ENCODE measurements at regions not wholly inside any gene's neighbourhood (a gene's known extent, or its start where the extent isn't known, plus 50 kb on each side); places are given as distances from the start of the nearest gene placed in this dataset.
"Not testable (repeated sequence)": the region's sequence is repeated elsewhere in the genome, so short reads cannot be mapped to it uniquely, and the experiment has no call there.

DNA sequence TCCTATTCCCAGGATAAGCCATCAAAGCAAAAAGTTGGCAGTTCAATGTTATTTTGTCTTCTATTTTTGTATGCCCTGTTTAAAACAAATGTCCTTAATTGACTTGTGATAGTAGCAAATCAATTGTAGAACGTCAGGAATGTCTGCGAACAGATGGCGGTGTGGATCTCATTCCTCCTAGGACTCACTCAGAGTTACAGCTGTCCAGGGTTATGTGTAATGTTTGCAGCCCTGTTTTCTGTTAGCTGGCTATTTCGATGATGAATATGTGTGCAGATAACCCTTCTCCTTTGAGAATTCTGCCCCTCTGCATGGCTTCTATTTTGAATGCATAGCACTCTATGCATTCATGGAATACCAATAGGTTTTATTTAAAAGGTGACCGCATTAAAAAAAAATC, 1248.0 kb upstream of the CNTN5 start:
- TF ChIP-seq, protein P1, sequence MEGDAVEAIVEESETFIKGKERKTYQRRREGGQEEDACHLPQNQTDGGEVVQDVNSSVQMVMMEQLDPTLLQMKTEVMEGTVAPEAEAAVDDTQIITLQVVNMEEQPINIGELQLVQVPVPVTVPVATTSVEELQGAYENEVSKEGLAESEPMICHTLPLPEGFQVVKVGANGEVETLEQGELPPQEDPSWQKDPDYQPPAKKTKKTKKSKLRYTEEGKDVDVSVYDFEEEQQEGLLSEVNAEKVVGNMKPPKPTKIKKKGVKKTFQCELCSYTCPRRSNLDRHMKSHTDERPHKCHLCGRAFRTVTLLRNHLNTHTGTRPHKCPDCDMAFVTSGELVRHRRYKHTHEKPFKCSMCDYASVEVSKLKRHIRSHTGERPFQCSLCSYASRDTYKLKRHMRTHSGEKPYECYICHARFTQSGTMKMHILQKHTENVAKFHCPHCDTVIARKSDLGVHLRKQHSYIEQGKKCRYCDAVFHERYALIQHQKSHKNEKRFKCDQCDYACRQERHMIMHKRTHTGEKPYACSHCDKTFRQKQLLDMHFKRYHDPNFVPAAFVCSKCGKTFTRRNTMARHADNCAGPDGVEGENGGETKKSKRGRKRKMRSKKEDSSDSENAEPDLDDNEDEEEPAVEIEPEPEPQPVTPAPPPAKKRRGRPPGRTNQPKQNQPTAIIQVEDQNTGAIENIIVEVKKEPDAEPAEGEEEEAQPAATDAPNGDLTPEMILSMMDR (optimal IDR thresholded peaks at IDR 0.05 in 1 of 3, IDR thresholded peaks at IDR 0.05 in 1 of 3, conservative IDR thresholded peaks at IDR 0.05 in 1 of 3; ENCODE audit: extremely low read depth in 1 of 3, insufficient read depth in 2 of 3, low read length in 3 of 3), result no peak
- no peak for TF ChIP-seq EZH2 (IDR thresholded peaks at IDR 0.05; ENCODE audit: low read length)
- H3K79me2 ChIP-seq (ENCODE audit: control insufficient read depth, insufficient read depth, low read length), result no peaks in the 10 kb centered on the region

DNA sequence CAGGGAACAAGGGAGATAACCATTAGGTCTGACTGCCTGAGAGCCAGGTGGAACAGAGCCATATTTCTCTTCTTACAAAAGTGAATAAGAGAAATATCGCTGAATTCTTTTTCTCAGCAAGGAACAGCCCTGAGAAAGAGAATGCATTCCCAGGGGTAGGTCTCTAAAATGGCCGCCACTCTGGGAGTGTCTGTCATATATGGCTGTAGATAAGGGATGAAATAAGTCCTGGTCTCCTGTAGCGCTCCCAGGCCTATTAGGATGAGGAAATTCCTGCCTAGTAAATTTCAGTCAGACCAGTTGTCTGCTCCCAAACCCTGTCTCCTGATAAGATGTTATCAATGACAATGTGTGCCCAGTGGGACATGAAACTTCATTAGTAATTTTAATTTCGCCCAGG, 1236.4 kb upstream of the CNTN5 start:
- dilution Hi-C loops (cut with MboI; ENCODE audit: extremely low pct_ligation_motif_present, low sequenced_read_pairs); H3K27ac ChIP-seq (ENCODE audit: control insufficient read depth, insufficient read depth, low read length); H3K4me2 ChIP-seq (ENCODE audit: control insufficient read depth, extremely low read depth, insufficient read depth, low read depth, low read length); H3K9ac ChIP-seq (ENCODE audit: control insufficient read depth, extremely low read depth, insufficient read depth, low read length); H3K4me1 ChIP-seq (ENCODE audit: control insufficient read depth, extremely low read depth, insufficient read depth, low read length); H3K79me2 ChIP-seq (ENCODE audit: control insufficient read depth, insufficient read depth, low read length); DNase-seq (ENCODE audit: low read depth, low spot score); H3K9me1 ChIP-seq (ENCODE audit: control insufficient read depth, extremely low read depth, insufficient read depth, low read length); H3K4me3 ChIP-seq (ENCODE audit: control insufficient read depth in 2 of 3, extremely low read depth in 1 of 3, insufficient read depth in 2 of 3, low read depth in 1 of 3, low read length in 3 of 3); H2AFZ ChIP-seq (ENCODE audit: control insufficient read depth, low read length); FAIRE-seq; H3K27me3 ChIP-seq (ENCODE audit: control insufficient read depth, extremely low read depth, insufficient read depth, low read length); H4K20me1 ChIP-seq (ENCODE audit: control insufficient read depth, extremely low read depth, insufficient read depth, low read length); H3K36me3 ChIP-seq (ENCODE audit: control insufficient read depth in 2 of 2, extremely low read depth in 1 of 2, insufficient read depth in 2 of 2, low read length in 2 of 2); H3K9me3 ChIP-seq (ENCODE audit: control insufficient read depth, low read depth, low read length): not testable (repeated sequence)

More for the DNA sequence above, 1248.0 kb upstream of the CNTN5 start:
- no peaks in the 10 kb centered on the region for H3K9me3 ChIP-seq (ENCODE audit: control insufficient read depth, low read depth, low read length)
- H3K4me1 ChIP-seq (ENCODE audit: control insufficient read depth, extremely low read depth, insufficient read depth, low read length), result no peaks in the 10 kb centered on the region
- H3K4me2 ChIP-seq (ENCODE audit: control insufficient read depth, extremely low read depth, insufficient read depth, low read depth, low read length), result no peak overlapping the region
- H4K20me1 ChIP-seq (ENCODE audit: control insufficient read depth, extremely low read depth, insufficient read depth, low read length), result no peaks in the 10 kb centered on the region
- dilution Hi-C loops (cut with MboI; ENCODE audit: extremely low pct_ligation_motif_present, low sequenced_read_pairs), result no loop called here
- H3K27me3 ChIP-seq (ENCODE audit: control insufficient read depth, extremely low read depth, insufficient read depth, low read length), result no peaks in the 10 kb centered on the region
- no peaks in the 10 kb centered on the region for H3K36me3 ChIP-seq (ENCODE audit: control insufficient read depth in 2 of 2, extremely low read depth in 1 of 2, insufficient read depth in 2 of 2, low read length in 2 of 2)
- H3K27ac ChIP-seq (ENCODE audit: control insufficient read depth, insufficient read depth, low read length), result no peak overlapping the region
- H3K4me3 ChIP-seq (ENCODE audit: control insufficient read depth in 2 of 3, extremely low read depth in 1 of 3, insufficient read depth in 2 of 3, low read depth in 1 of 3, low read length in 3 of 3), result no peak overlapping the region
- H3K9me1 ChIP-seq (ENCODE audit: control insufficient read depth, extremely low read depth, insufficient read depth, low read length), result no peaks in the 10 kb centered on the region
- no peak overlapping the region for H3K9ac ChIP-seq (ENCODE audit: control insufficient read depth, extremely low read depth, insufficient read depth, low read length)
- no peak overlapping the region for H2AFZ ChIP-seq (ENCODE audit: control insufficient read depth, low read length)
- DNase-seq (ENCODE audit: low read depth, low spot score) (no peak), FAIRE-seq (no peak)

DNA sequence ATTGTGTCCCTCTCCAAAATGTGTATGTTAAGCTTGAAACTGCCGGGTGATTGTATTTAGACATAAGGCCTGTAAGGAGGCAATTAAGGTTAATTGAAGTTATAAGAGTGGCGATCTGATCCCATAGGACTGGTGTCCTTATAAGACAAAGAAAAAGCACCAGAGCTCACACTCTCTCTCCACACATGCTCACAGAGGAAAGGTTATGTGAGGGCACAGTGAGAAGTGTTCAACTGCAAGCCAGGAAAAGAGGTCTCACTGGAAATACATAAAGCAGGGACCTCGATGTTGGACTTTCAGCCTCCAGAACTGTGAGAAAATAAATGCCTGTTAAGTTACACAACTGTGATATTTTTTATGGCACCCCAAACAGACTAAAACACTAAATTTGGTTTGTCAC, 1233.8 kb upstream of the CNTN5 start:
- H3K9me1 ChIP-seq (ENCODE audit: control insufficient read depth, extremely low read depth, insufficient read depth, low read length), result no peaks in the 10 kb centered on the region
- no peaks in the 10 kb centered on the region for H3K27me3 ChIP-seq (ENCODE audit: control insufficient read depth, extremely low read depth, insufficient read depth, low read length)
- DNase-seq (ENCODE audit: low read depth, low spot score) (no peak), FAIRE-seq (no peak)
- no peak overlapping the region for H3K9ac ChIP-seq (ENCODE audit: control insufficient read depth, extremely low read depth, insufficient read depth, low read length)
- H3K4me2 ChIP-seq (ENCODE audit: control insufficient read depth, extremely low read depth, insufficient read depth, low read depth, low read length), result no peak overlapping the region
- dilution Hi-C loops (cut with MboI; ENCODE audit: extremely low pct_ligation_motif_present, low sequenced_read_pairs), result no loop called here
- H4K20me1 ChIP-seq (ENCODE audit: control insufficient read depth, extremely low read depth, insufficient read depth, low read length), result no peaks in the 10 kb centered on the region
- no peaks in the 10 kb centered on the region for H3K36me3 ChIP-seq (ENCODE audit: control insufficient read depth in 2 of 2, extremely low read depth in 1 of 2, insufficient read depth in 2 of 2, low read length in 2 of 2)
- no peaks in the 10 kb centered on the region for H3K9me3 ChIP-seq (ENCODE audit: control insufficient read depth, low read depth, low read length)
- TF ChIP-seq EZH2 (IDR thresholded peaks at IDR 0.05; ENCODE audit: low read length), result no peak
- TF ChIP-seq, protein P1 (optimal IDR thresholded peaks at IDR 0.05 in 1 of 3, IDR thresholded peaks at IDR 0.05 in 1 of 3, conservative IDR thresholded peaks at IDR 0.05 in 1 of 3; ENCODE audit: extremely low read depth in 1 of 3, insufficient read depth in 2 of 3, low read length in 3 of 3), result no peak
- H3K4me3 ChIP-seq (ENCODE audit: control insufficient read depth in 2 of 3, extremely low read depth in 1 of 3, insufficient read depth in 2 of 3, low read depth in 1 of 3, low read length in 3 of 3), result no peak overlapping the region
- no peak overlapping the region for H2AFZ ChIP-seq (ENCODE audit: control insufficient read depth, low read length)
- no peak overlapping the region for H3K27ac ChIP-seq (ENCODE audit: control insufficient read depth, insufficient read depth, low read length)
- no peaks in the 10 kb centered on the region for H3K79me2 ChIP-seq (ENCODE audit: control insufficient read depth, insufficient read depth, low read length)
- H3K4me1 ChIP-seq (ENCODE audit: control insufficient read depth, extremely low read depth, insufficient read depth, low read length), result no peaks in the 10 kb centered on the region
